Stimulated activated CD8-positive, alpha-beta memory T cell treated with anti-CD3 and anti-CD28 coated beads, Interleukin-4, amount 100 ng/mL, for 1 hour (primary cell): ENCODE measurements at regions not wholly inside any gene's neighbourhood (a gene's known extent, or its start where the extent isn't known, plus 50 kb on each side); places are given as distances from the start of the nearest gene placed in this dataset.

Source experiments
- DNase-seq, 2 donors: peaks; one replicate each; pipeline ENCODE4 v3.0.0-alpha.2; 2020; ENCODE audit warnings: low read depth in 2 of 2, low spot score in 1 of 2

- DNase-seq: no peak
Measured at GRCh38 chr12:124458992-124459851, 108.2 kb downstream of the NCOR2 start.

GRCh38 chr12:124458220-124458991 is 109.0 kb downstream of the NCOR2 start:
- DNase-seq: no peak

GRCh38 chr12:124457287-124458219 is 109.9 kb downstream of the NCOR2 start:
- no peak for DNase-seq

DNA sequence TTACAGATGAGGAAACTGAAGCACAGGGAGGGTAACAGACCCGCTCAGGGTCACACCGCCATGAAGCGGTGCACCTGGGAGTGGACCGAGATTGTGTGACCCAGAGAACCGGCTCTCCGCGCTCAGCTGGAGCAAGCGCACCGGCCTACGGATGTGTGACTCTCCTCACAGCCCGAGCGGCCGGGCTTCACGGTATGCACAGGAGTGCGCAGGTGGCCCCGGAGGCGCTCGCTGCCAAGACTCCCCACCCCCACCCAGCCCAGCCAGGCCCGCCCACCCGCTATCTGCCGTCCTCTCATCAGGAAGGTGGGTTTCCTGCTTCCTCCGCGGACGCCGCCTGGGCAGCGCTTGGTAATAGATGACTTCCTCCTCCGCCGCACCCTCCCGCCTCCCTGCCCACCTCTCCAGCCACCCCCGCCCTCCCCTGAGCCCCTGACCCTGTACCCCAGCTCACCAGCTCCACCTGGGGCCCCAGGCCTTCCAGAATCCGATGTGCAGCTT is 110.7 kb downstream of the NCOR2 start:
- DNase-seq: peak in 1 of 2 donors; percentile 29

DNA sequence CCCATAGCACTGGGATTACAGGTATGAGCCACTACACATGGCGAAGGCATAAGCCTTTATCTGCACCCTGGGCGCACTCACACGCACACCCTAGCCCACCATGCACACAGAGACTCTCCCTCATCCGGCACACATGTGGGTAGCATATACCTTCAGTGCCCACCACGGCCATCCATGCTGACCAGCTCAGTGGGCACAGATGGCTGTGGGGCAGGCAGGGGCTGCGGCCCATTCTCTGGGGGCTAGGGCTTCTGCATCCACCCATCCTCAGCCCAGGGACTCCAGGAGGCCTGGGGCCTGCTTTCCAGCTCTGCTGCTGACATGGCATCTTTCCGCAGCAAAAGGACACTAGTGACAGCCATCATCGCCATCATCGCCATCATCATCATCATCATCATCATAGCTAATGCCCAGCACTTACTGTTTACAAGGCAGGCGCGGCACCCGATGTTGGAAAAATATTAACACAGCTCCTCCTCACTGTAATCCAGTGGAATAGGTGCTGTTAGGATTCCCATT is 111.2 kb downstream of the NCOR2 start:
- DNase-seq: no peak

- DNase-seq: no peak
Measured at GRCh38 chr12:124455336-124455735, 112.1 kb downstream of the NCOR2 start.

- no peak for DNase-seq
Measured at GRCh38 chr12:124454735-124455134, 112.7 kb downstream of the NCOR2 start.

DNA sequence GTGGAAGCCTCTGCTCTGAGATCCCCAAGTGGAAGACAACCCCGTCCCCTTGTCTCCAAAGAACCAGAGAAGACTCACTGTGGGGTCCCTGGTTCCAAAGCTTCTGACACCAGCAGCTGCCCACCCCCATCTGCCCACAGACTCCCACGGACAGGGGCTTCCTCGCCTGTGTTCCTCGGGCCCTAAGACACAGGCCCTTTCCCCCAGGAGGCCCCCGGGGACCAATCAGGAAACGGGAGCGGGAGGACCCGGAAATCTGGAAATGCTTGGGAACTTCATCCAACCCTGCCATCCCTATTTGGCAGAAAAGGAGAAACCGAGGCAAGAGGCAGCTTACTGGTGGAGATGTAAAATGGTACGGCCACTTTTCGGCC is 113.1 kb downstream of the NCOR2 start:
- DNase-seq: no peak

DNA sequence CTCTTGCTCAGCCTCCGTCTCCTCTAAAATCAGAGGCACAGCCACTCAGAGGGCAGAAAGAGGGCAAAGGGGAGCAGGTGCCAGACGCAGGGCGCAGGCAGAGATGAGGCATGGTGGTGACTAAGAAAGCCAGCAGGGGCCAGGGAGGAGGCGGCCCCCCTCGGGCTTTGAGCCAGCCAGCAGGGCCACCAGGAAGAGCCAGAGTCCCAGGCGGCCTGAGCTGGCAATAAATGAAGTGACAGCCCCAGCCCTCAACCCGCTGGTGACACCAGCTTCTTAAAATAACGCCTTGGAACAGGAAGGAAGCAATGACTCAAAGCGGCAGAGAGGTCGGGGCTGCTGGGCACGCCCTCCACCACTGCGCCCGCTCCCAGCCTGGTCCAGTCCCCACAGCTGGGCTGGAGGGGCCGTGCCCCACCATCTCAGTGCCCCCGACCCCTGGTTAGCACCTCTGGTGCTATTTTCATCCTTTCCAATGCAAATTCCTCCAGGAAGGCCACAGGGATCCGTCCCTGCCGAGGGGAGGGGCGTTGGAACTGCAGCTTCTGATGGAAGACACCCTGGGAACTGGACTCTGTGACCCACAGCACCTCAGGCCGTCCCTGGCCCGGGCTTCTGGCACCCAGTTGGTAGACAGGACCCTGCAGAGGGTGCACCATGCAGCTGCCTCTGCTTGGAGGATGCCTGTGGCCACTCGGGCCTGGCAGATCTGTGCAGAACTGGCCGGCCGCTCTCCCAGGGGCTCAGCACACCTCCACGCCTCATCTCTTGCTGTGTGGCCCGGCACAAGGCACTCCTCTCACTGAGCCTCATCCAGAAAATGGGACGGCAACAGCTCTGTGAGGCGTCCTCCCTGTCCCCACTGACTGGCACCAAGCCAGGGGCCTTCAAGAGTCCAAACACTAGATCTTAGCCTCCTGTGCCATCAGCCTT is 113.7 kb downstream of the NCOR2 start:
- peak; percentile 64 to 66 for DNase-seq

- no peak for DNase-seq
Measured at GRCh38 chr12:124452576-124453331, 114.7 kb downstream of the NCOR2 start.

GRCh38 chr12:124451637-124452243 is 115.7 kb downstream of the NCOR2 start:
- no peak for DNase-seq

DNA sequence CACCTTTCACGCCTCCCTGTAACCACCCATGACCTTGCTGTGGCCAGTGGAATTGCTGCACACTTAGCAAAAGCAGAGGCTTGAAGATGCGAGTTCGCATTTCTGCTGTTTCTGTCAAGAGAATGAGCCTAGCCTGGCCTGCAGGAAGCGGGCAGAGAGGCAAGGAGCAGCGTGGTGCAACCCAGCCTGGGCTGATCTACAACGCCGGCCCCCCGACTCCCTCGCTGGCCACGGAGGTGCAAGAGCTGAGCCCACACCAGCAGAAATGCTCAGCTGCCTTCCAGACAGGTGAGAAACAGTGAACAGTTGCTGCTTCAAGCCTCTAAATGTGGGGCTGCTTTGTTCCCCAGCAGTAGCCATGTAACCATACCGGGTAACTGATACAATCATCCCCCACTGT is 116.4 kb downstream of the NCOR2 start:
- no peak for DNase-seq

DNA sequence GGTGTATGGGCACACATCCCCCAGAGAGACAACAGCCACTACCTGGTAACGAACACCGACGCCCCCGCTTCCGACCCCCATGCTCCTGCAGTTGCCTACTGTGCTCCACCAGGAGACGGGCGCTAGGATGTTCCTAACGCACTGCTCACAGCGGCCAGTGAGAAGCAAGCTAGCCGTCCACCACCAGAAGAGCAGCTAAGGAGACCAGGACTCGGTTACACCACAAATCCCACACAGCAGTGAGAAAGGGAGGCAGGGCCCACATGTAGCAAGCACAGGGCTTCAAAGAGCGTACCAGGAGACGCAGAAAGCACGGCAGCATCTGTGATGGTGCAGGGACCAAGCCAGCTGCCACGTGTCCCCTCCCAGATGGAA is 117.0 kb downstream of the NCOR2 start:
- no peak for DNase-seq

- DNase-seq: no peak
Measured at GRCh38 chr12:124449623-124450375, 117.6 kb downstream of the NCOR2 start.

- DNase-seq: no peak
Measured at GRCh38 chr12:124448955-124449622, 118.3 kb downstream of the NCOR2 start.

DNA sequence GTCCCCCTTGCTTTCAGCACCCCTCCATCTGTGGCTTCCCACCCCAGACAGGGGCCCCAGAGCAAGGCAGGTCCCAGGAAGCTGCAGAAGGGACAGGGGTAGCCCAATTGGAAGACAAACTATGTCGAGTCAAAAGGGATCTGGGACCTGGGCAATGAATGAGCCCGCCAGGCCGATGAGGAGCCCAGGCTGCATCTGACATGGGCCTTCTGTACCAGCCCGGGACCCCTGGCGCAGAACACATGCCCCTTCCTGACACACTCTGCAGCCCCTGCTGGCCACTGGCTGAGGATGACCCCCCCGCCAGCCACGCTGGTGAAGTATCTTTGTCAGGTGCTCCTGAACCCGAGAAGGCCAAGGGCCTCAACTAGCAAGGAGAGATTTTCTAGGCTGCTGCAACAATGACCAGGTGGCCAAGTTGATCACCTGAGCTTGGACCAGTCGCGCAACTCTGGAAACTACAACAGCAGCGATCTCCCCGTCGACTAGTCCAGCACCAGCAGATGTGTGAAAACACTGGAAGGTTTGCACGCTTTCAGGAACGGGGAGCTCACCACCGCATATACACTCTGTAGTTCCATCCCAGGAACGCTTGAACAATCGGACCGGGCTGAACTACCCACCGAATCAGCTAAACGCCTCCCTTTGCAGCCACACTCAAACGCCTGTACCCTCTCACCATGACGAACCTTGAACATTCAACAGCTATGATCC is 119.0 kb downstream of the NCOR2 start:
- no peak for DNase-seq

GRCh38 chr12:124446364-124446763 is 121.0 kb downstream of the NCOR2 start:
- no peak for DNase-seq
